ENCODE measurements at regions not wholly inside any gene's neighbourhood (a gene's known extent, or its start where the extent isn't known, plus 50 kb on each side); places are given as distances from the start of the nearest gene placed in this dataset.

DNA sequence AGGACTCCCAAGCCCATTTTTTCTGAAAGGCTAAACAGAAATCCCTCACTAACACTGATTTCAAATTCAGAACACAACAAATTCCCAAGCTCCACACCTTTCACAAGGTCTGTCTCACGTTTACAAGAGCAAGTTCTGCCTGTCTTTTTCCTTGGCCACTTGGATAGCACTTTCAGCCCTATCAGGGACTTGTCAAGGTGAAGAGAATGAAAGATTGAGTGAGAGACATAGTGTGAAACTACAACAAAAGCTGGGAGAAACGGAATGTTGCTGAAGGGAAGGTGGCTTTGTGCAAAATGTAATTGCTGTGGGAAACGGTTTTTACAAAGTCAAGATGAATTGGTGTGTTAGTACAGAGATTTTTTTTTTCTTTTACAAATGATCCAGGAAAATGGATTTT is 89.4 kb upstream of the GATA6 start:
- TF ChIP-seq TCF7L2 (IDR thresholded peaks at IDR 0.05; ENCODE audit: borderline replicate concordance, extremely low read depth, insufficient read depth, insufficient read length): no peak
- TF ChIP-seq ZFX (IDR thresholded peaks at IDR 0.05): no peak
- TF ChIP-seq, protein P1, sequence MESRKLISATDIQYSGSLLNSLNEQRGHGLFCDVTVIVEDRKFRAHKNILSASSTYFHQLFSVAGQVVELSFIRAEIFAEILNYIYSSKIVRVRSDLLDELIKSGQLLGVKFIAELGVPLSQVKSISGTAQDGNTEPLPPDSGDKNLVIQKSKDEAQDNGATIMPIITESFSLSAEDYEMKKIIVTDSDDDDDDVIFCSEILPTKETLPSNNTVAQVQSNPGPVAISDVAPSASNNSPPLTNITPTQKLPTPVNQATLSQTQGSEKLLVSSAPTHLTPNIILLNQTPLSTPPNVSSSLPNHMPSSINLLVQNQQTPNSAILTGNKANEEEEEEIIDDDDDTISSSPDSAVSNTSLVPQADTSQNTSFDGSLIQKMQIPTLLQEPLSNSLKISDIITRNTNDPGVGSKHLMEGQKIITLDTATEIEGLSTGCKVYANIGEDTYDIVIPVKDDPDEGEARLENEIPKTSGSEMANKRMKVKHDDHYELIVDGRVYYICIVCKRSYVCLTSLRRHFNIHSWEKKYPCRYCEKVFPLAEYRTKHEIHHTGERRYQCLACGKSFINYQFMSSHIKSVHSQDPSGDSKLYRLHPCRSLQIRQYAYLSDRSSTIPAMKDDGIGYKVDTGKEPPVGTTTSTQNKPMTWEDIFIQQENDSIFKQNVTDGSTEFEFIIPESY (IDR thresholded peaks at IDR 0.05; ENCODE audit: extremely low read depth, insufficient replicate concordance, low read length): no peak
- TF ChIP-seq CEBPB (IDR thresholded peaks at IDR 0.05; ENCODE audit: low read depth): no peak
- no peak for TF ChIP-seq SIN3A (IDR thresholded peaks at IDR 0.05; ENCODE audit: low read depth)
- TF ChIP-seq SRF (IDR thresholded peaks at IDR 0.05; ENCODE audit: low read depth): no peak
- no peak for TF ChIP-seq ZNF274 (IDR thresholded peaks at IDR 0.05; ENCODE audit: low read depth, low read length)
- no peak for TF ChIP-seq YY1 (IDR thresholded peaks at IDR 0.05; ENCODE audit: extremely low read depth, insufficient replicate concordance, low read depth, low read length)
- TF ChIP-seq CTCF (IDR thresholded peaks at IDR 0.05 in 2 of 3, conservative IDR thresholded peaks at IDR 0.05 in 1 of 3; ENCODE audit: borderline replicate concordance in 1 of 3, insufficient read depth in 1 of 3, low read depth in 2 of 3, low read length in 2 of 3): no peak
- no peak for TF ChIP-seq CBX3 (IDR thresholded peaks at IDR 0.05; ENCODE audit: low read depth)
- no peak for TF ChIP-seq SP1 (IDR thresholded peaks at IDR 0.05; ENCODE audit: low read depth)
- no peak for TF ChIP-seq POLR2A (IDR thresholded peaks at IDR 0.05; ENCODE audit: borderline replicate concordance, extremely low read depth, insufficient read depth, insufficient read length)
- no peak for TF ChIP-seq EGR1 (IDR thresholded peaks at IDR 0.05; ENCODE audit: low read depth)
- no peak for TF ChIP-seq RAD21 (IDR thresholded peaks at IDR 0.05; ENCODE audit: low read depth)
- TF ChIP-seq, protein P2, sequence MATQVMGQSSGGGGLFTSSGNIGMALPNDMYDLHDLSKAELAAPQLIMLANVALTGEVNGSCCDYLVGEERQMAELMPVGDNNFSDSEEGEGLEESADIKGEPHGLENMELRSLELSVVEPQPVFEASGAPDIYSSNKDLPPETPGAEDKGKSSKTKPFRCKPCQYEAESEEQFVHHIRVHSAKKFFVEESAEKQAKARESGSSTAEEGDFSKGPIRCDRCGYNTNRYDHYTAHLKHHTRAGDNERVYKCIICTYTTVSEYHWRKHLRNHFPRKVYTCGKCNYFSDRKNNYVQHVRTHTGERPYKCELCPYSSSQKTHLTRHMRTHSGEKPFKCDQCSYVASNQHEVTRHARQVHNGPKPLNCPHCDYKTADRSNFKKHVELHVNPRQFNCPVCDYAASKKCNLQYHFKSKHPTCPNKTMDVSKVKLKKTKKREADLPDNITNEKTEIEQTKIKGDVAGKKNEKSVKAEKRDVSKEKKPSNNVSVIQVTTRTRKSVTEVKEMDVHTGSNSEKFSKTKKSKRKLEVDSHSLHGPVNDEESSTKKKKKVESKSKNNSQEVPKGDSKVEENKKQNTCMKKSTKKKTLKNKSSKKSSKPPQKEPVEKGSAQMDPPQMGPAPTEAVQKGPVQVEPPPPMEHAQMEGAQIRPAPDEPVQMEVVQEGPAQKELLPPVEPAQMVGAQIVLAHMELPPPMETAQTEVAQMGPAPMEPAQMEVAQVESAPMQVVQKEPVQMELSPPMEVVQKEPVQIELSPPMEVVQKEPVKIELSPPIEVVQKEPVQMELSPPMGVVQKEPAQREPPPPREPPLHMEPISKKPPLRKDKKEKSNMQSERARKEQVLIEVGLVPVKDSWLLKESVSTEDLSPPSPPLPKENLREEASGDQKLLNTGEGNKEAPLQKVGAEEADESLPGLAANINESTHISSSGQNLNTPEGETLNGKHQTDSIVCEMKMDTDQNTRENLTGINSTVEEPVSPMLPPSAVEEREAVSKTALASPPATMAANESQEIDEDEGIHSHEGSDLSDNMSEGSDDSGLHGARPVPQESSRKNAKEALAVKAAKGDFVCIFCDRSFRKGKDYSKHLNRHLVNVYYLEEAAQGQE (IDR thresholded peaks at IDR 0.05; ENCODE audit: low read depth): no peak
- Histone ChIP-seq H3K36me3 (ENCODE audit: control insufficient read depth in 1 of 2, insufficient read depth in 2 of 2, low read length in 2 of 2) (no peaks in the 10 kb centered on the region), H3K79me2 (ENCODE audit: insufficient read depth, low read length) (no peaks in the 10 kb centered on the region), H3K27me3 (ENCODE audit: insufficient read depth, low read length) (no peaks in the 10 kb centered on the region), H3K9me3 (ENCODE audit: control insufficient read depth in 1 of 2, insufficient read depth in 1 of 2, low read depth in 1 of 2, low read length in 2 of 2) (no peaks in the 10 kb centered on the region), H3K4me3 (replicated peaks in 1 of 2; ENCODE audit: low read depth in 1 of 2, low read length in 2 of 2) (no peak overlapping the region), H3K4me1 (ENCODE audit: control insufficient read depth in 1 of 2, insufficient read depth in 2 of 2, low read length in 2 of 2) (no peaks in the 10 kb centered on the region), H2AFZ (ENCODE audit: low read depth, low read length, poor library complexity, severe bottlenecking) (no peak overlapping the region), H4K20me1 (ENCODE audit: insufficient read depth) (no peaks in the 10 kb centered on the region), H3K9ac (ENCODE audit: low read length) (no peak overlapping the region), H3K9me2 (ENCODE audit: insufficient read depth) (no peaks in the 10 kb centered on the region), H3K4me2 (ENCODE audit: low read length) (no peak overlapping the region), H3K27ac (ENCODE audit: low read depth, low read length) (no peak overlapping the region)
- ATAC-seq (no peak), DNase-seq (ENCODE audit: low read depth, low spot score) (no peak)
- POLR2A ChIA-PET: no interaction called here
- no TSS peak for BruUV-seq (replicated peaks)
- RAD21 ChIA-PET (ENCODE audit: low non-redundant PET in 1 of 2, low total read pairs in 2 of 2, uncharacterized antibody in 2 of 2, unreplicated experiment in 2 of 2): no interaction called here
- CTCF ChIA-PET: no interaction called here
- intact Hi-C loops (cut with micrococcal nuclease): no loop called here

All from HCT116 (cell line).